Ishikawa (cell line): ENCODE measurements at regions not wholly inside any gene's neighbourhood (a gene's known extent, or its start where the extent isn't known, plus 50 kb on each side); places are given as distances from the start of the nearest gene placed in this dataset.

Experiments used
- CEBPB ChIP-seq: IDR thresholded peaks from 2 replicates; pipeline ENCODE4 v1.6.1; 2012
- CREB1 ChIP-seq: IDR thresholded peaks from 2 replicates; pipeline ENCODE4 v1.6.1; 2012; ENCODE audit warnings: low read depth
- EGR1 ChIP-seq: IDR thresholded peaks from 2 replicates; pipeline ENCODE4 v1.6.1; 2012
- EP300 ChIP-seq: IDR thresholded peaks from 2 replicates; pipeline ENCODE4 v1.6.1; 2012; ENCODE audit warnings: borderline replicate concordance
- FOXM1 ChIP-seq: IDR thresholded peaks from 2 replicates; pipeline ENCODE4 v1.6.1; 2012; ENCODE audit warnings: low read depth, borderline replicate concordance
- NFIC ChIP-seq: IDR thresholded peaks from 2 replicates; pipeline ENCODE4 v1.6.1; 2012
- RAD21 ChIP-seq: IDR thresholded peaks from 2 replicates; pipeline ENCODE4 v1.6.1; 2012; ENCODE audit warnings: low read depth
- TAF1 ChIP-seq: IDR thresholded peaks from 2 replicates; pipeline ENCODE4 v1.6.1; 2012; ENCODE audit warnings: low read depth, mild to moderate bottlenecking
- TCF12 ChIP-seq: IDR thresholded peaks from 2 replicates; pipeline ENCODE4 v1.6.1; 2012; ENCODE audit warnings: low read depth
- TEAD4 ChIP-seq: IDR thresholded peaks from 2 replicates; pipeline ENCODE4 v1.6.1; 2012
- YY1 ChIP-seq: IDR thresholded peaks from 2 replicates; pipeline ENCODE4 v1.6.1; 2012; ENCODE audit warnings: low read depth
- ZBTB7A ChIP-seq: IDR thresholded peaks from 2 replicates; pipeline ENCODE4 v1.6.1; 2012; ENCODE audit warnings: low read depth
- TF ChIP-seq, protein P1 (sequence below): IDR thresholded peaks from 2 replicates; pipeline ENCODE4 v1.6.1; 2012; ENCODE audit warnings: low read depth, mild to moderate bottlenecking
- TF ChIP-seq, protein P2 (sequence below): IDR thresholded peaks from 2 replicates; pipeline ENCODE4 v1.6.1; 2012
- TF ChIP-seq, protein P3 (sequence below): IDR thresholded peaks from 2 replicates; pipeline ENCODE4 v1.6.1; 2012

DNA sequence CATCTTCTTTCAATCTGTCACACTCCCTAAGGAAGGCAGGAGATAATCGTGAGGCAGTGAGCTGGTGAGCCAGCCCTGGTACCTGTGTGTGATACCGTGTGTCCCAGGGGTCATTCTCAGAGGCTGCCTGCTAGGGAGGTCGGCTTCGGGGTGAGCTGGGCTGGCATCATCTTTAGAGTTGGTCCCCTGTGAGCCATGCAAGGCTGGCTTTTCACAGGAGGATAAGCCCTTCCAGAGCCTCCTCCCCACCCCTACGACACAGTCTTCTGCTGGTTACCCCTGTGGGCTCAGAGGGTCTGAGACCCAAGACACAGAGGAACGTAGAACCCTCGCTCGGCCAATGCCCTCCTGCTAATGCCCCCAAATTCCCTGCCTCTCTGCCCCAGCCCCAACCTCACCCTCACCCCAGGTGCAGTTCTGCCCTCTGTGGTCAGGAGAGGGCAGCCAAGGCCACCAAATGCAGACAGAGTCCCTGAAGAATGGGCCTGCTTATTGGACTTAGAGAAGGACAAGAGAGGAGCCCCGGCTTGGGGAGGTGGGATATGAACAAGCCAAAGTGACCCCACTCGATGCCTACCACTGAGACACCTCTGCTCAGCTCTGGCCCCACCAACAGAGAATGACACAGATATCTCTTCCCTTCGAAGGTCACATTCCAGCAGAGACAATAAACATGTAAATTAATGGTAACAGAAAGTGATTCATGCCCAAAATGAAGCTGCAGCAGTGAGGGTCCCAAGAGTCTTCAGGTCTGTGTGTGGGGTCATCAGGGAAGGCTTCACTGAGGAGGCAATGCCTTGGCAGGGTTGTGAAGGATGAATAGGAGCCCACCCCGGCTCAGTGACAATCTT is 80.8 kb upstream of the CCL1 start:
- peak; percentile 46 for TF ChIP-seq RAD21
- TF ChIP-seq, protein P1, sequence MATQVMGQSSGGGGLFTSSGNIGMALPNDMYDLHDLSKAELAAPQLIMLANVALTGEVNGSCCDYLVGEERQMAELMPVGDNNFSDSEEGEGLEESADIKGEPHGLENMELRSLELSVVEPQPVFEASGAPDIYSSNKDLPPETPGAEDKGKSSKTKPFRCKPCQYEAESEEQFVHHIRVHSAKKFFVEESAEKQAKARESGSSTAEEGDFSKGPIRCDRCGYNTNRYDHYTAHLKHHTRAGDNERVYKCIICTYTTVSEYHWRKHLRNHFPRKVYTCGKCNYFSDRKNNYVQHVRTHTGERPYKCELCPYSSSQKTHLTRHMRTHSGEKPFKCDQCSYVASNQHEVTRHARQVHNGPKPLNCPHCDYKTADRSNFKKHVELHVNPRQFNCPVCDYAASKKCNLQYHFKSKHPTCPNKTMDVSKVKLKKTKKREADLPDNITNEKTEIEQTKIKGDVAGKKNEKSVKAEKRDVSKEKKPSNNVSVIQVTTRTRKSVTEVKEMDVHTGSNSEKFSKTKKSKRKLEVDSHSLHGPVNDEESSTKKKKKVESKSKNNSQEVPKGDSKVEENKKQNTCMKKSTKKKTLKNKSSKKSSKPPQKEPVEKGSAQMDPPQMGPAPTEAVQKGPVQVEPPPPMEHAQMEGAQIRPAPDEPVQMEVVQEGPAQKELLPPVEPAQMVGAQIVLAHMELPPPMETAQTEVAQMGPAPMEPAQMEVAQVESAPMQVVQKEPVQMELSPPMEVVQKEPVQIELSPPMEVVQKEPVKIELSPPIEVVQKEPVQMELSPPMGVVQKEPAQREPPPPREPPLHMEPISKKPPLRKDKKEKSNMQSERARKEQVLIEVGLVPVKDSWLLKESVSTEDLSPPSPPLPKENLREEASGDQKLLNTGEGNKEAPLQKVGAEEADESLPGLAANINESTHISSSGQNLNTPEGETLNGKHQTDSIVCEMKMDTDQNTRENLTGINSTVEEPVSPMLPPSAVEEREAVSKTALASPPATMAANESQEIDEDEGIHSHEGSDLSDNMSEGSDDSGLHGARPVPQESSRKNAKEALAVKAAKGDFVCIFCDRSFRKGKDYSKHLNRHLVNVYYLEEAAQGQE: no peak

DNA sequence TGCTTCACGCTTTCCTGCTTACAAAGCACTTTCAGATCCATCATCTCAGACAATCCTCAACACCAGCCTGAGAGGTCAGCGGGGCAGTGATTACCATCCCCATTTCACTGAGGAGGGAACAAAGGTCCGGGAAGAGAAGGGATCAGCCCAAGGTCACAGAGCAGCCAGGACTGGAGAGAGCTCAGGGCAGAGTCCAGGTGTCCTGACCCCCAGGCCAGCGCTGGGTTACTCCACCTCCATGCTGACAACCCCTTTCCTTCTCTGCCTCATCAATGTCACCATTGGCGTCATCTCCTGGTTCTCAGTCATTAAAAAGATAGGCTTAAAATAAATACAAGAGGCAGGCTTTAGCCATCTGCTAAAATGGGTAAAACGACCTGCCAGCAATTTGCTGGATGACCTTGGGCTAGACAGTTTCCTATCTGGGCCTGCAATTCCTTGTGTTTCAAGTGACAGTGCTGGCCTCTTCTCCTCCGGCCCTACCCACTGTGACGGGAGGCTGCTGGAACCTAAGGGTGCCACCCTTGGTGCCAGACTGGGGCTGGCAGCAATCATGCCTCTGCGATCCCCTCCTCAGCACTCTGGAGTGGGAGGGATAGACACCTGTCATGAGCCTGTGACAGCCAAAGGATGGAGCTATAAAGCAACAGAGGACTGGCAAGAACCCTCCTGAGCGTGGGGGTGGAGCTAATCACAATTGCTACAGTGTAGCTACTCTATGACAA is 79.5 kb upstream of the CCL1 start:
- TF ChIP-seq, protein P2, sequence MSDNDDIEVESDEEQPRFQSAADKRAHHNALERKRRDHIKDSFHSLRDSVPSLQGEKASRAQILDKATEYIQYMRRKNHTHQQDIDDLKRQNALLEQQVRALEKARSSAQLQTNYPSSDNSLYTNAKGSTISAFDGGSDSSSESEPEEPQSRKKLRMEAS: no peak
- TF ChIP-seq EGR1: no peak
- no peak for TF ChIP-seq RAD21
- TF ChIP-seq ZBTB7A: no peak
- TF ChIP-seq EP300: no peak
- no peak for TF ChIP-seq CEBPB
- TF ChIP-seq TEAD4: no peak
- no peak for TF ChIP-seq NFIC
- TF ChIP-seq TCF12: no peak
- TF ChIP-seq FOXM1: no peak
- TF ChIP-seq, protein P3, sequence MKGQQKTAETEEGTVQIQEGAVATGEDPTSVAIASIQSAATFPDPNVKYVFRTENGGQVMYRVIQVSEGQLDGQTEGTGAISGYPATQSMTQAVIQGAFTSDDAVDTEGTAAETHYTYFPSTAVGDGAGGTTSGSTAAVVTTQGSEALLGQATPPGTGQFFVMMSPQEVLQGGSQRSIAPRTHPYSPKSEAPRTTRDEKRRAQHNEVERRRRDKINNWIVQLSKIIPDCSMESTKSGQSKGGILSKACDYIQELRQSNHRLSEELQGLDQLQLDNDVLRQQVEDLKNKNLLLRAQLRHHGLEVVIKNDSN: no peak
- no peak for TF ChIP-seq YY1
- no peak for TF ChIP-seq CREB1
- TF ChIP-seq TAF1: no peak
- TF ChIP-seq, protein P1: no peak

DNA sequence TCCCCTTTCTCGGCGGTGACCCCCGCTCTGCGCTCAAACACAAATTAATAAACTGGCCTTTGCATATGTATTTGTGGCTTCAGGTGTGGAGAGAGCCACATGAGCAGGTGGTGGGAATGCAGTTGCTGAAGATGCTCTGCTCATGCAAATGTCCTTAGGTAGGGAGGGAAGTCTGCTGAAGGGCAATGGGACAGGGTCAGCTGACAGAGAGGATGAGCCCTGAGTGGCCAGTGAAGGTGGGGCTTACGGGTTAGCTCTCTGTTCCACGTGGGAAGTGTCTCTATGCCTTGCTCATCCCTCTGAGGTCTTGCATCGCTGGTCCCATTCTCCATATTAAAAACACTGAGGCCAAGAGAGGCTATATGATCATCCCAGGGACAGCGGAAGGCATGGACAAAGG is 74.2 kb upstream of the CCL1 start:
- TF ChIP-seq EP300 (no peak), CREB1 (no peak), TEAD4 (no peak), CEBPB (no peak), FOXM1 (no peak), ZBTB7A (no peak), RAD21 (no peak), TCF12 (no peak), NFIC (no peak), YY1 (no peak)
- TF ChIP-seq, protein P3: no peak
- TF ChIP-seq, protein P2: no peak

DNA sequence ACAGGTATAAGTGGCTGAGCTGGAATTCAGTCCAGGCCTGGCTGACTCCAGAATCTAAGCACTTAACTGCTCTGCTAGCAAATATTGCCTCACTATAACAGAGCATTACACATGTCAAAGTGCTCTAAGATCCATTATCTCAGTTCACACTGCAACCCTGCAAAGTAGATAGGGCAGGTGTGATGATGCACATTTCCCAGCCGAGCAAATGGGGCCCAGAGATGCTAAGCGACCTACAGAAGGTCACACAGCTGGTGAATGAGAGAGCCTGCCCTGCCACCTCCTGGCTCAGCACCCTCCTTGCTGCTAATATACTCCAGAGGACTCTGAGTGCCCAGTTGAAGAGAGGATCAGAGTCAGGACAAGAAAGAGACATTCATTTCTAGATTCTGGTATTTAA is 73.6 kb upstream of the CCL1 start:
- TF ChIP-seq NFIC (no peak), FOXM1 (no peak), YY1 (no peak), CEBPB (no peak)
- TF ChIP-seq, protein P2: no peak

DNA sequence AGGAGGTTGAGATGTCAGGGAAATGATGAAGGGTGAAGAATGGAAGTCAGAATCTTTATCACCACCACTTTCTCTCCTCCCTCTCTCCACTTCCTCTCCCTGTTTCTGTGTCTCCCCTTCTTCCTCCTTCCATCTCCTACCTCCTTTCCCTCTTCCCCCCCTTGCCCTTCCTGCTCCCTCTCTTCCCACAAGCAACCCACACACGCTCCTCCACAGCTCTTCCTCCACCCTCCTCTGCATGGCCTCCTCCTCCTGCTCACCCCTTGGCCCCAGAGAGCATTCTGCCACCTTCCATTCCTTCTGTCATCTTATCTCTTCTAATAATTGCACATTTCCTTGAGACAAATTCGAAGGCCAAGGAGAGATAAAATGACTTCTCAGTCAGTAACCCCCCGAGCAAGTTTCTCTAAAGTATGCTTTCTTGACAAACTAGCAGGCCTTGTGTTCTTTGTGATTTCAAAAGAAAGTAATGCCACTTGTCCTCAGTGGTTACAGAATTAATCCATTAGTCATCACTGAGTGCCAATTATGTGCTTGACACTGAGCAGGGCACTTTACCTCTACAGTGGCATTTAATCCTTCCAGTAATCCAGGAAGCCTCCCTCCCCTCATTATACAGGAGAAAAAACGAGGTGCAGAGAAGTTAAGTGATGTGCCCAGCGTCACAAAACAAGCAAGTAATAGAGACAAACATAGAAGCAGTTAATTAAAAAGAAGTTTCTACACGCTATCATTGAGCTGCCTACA is 72.3 kb upstream of the CCL1 start:
- no peak for TF ChIP-seq EP300
- no peak for TF ChIP-seq CEBPB
- no peak for TF ChIP-seq RAD21
- TF ChIP-seq NFIC: no peak
- no peak for TF ChIP-seq FOXM1
- TF ChIP-seq TAF1: no peak
- TF ChIP-seq, protein P2: no peak
- TF ChIP-seq, protein P3: no peak
- TF ChIP-seq, protein P1: no peak
